HG02642 (cell line): ENCODE measurements at regions not wholly inside any gene's neighbourhood (a gene's known extent, or its start where the extent isn't known, plus 50 kb on each side); places are given as distances from the start of the nearest gene placed in this dataset.

Experiments used
- ATAC-seq: cut with Tn5 transposase; IDR thresholded peaks from one replicate; pipeline ENCODE4 v1.9.1; 2021; ENCODE audit warnings: mild to moderate bottlenecking; ENCODE audit not compliant: unreplicated experiment, poor library complexity

GRCh38 chr4:156557920-156558319 lies 413.7 kb downstream of the PDGFC start:
- ATAC-seq, result no peak

GRCh38 chr4:156556336-156556735 lies 415.3 kb downstream of the PDGFC start:
- no peak for ATAC-seq

GRCh38 chr4:156553659-156554058 lies 417.9 kb downstream of the PDGFC start:
- ATAC-seq, result no peak

GRCh38 chr4:156547891-156548290 lies 423.7 kb downstream of the PDGFC start:
- no peak for ATAC-seq

GRCh38 chr4:156547439-156547838 lies 424.2 kb downstream of the PDGFC start:
- ATAC-seq, result no peak

GRCh38 chr4:156545003-156545785 lies 426.4 kb downstream of the PDGFC start:
- no peak for ATAC-seq

GRCh38 chr4:156539376-156539775 lies 432.2 kb downstream of the PDGFC start:
- no peak for ATAC-seq

GRCh38 chr4:156538651-156539257 lies 432.8 kb downstream of the PDGFC start:
- no peak for ATAC-seq

- no peak for ATAC-seq
These were observed 433.4 kb downstream of the PDGFC start for GRCh38 chr4:156538210-156538609.

- ATAC-seq, result no peak
These were observed 434.3 kb downstream of the PDGFC start for GRCh38 chr4:156537286-156537685.

- ATAC-seq, result no peak
These were observed 434.9 kb downstream of the PDGFC start for GRCh38 chr4:156536661-156537060.

GRCh38 chr4:156534205-156534604 lies 437.4 kb downstream of the PDGFC start:
- ATAC-seq, result no peak

GRCh38 chr4:156528216-156528615 lies 443.4 kb downstream of the PDGFC start:
- no peak for ATAC-seq

GRCh38 chr4:156527237-156527993 lies 444.2 kb downstream of the PDGFC start:
- no peak for ATAC-seq

GRCh38 chr4:156523991-156524390 lies 447.6 kb downstream of the PDGFC start:
- no peak for ATAC-seq

- ATAC-seq, result no peak
These were observed 448.1 kb downstream of the PDGFC start for GRCh38 chr4:156523492-156523891.

GRCh38 chr4:156521631-156522030 lies 450.0 kb downstream of the PDGFC start:
- ATAC-seq, result no peak

- ATAC-seq, result no peak
These were observed 453.6 kb downstream of the PDGFC start for GRCh38 chr4:156517956-156518355.

GRCh38 chr4:156517546-156517945 lies 454.1 kb downstream of the PDGFC start:
- ATAC-seq, result no peak

GRCh38 chr4:156516698-156517097 lies 454.9 kb downstream of the PDGFC start:
- no peak for ATAC-seq

- ATAC-seq, result no peak
These were observed 456.3 kb downstream of the PDGFC start for GRCh38 chr4:156515295-156515694.
